RWPE2 (cell line): ENCODE measurements at regions not wholly inside any gene's neighbourhood (a gene's known extent, or its start where the extent isn't known, plus 50 kb on each side); places are given as distances from the start of the nearest gene placed in this dataset.

Experiments
- ATAC-seq: fragments of 200-7000 bp; cut with Tn5 transposase; 3 replicates; pipeline ENCODE4 v1.9.1; 2021; ENCODE audit warnings: low read depth
- DNase-seq: peaks from one replicate; pipeline ENCODE4 v3.0.0-alpha.2; 2020; ENCODE audit warnings: low spot score
- H3K27ac ChIP-seq: fragments of 450-650 bp; 2 replicates; pipeline ENCODE4 v1.5.1; 2017; ENCODE audit warnings: mild to moderate bottlenecking; ENCODE audit not compliant: poor library complexity, severe bottlenecking
- H3K27me3 ChIP-seq: fragments of 250-450 bp; sonication (Bioruptor Pico); 2 replicates; pipeline ENCODE4 v1.5.1; 2021; ENCODE audit warnings: mild to moderate bottlenecking, moderate library complexity; ENCODE audit not compliant: insufficient read depth, poor library complexity, severe bottlenecking
- H3K36me3 ChIP-seq: fragments of 250-450 bp; sonication (Bioruptor Pico); 2 replicates; pipeline ENCODE4 v1.5.1; 2020; ENCODE audit warnings: low read depth, mild to moderate bottlenecking, moderate library complexity
- H3K4me1 ChIP-seq: fragments of 250-450 bp; sonication (Bioruptor Pico); 2 replicates; pipeline ENCODE4 v1.5.1; 2021; ENCODE audit warnings: mild to moderate bottlenecking, moderate library complexity; ENCODE audit not compliant: insufficient read depth, poor library complexity, severe bottlenecking
- H3K4me3 ChIP-seq: fragments of 250-450 bp; sonication (Bioruptor Pico); 2 replicates; pipeline ENCODE4 v1.5.1; 2021; ENCODE audit warnings: mild to moderate bottlenecking, moderate library complexity; ENCODE audit not compliant: severe bottlenecking
- H3K9me3 ChIP-seq: fragments of 250-450 bp; sonication (Bioruptor Pico); 2 replicates; pipeline ENCODE4 v1.5.1; 2021; ENCODE audit warnings: mild to moderate bottlenecking, moderate library complexity; ENCODE audit not compliant: severe bottlenecking
- CTCF ChIP-seq: fragments of 450-650 bp; IDR thresholded peaks from one replicate; pipeline ENCODE4 v1.5.1; 2017; ENCODE audit warnings: mild to moderate bottlenecking, moderate library complexity; ENCODE audit not compliant: poor library complexity, severe bottlenecking

- no peak overlapping the region for H3K27ac ChIP-seq
- no peak for TF ChIP-seq CTCF
- no peak overlapping the region for H3K4me3 ChIP-seq
- no peaks in the 10 kb centered on the region for H3K4me1 ChIP-seq
- no peak for DNase-seq
- no peaks in the 10 kb centered on the region for H3K36me3 ChIP-seq
- H3K27me3 ChIP-seq = no peaks in the 10 kb centered on the region
- no peak for ATAC-seq
- H3K9me3 ChIP-seq = no peaks in the 10 kb centered on the region
These were observed 196.4 kb upstream of the MAGEB18 start for GRCh38 chrX:25941559-25942250.

GRCh38 chrX:25968920-25969319, 169.2 kb upstream of the MAGEB18 start:
- no peaks in the 10 kb centered on the region for H3K36me3 ChIP-seq
- H3K4me3 ChIP-seq = no peak overlapping the region
- ATAC-seq (no peak), DNase-seq (no peak)
- no peaks in the 10 kb centered on the region for H3K9me3 ChIP-seq
- no peaks in the 10 kb centered on the region for H3K27me3 ChIP-seq
- no peak overlapping the region for H3K27ac ChIP-seq
- peak; percentile 25 for TF ChIP-seq CTCF
- H3K4me1 ChIP-seq = no peaks in the 10 kb centered on the region

GRCh38 chrX:25976683-25977310, 161.3 kb upstream of the MAGEB18 start:
- no peaks in the 10 kb centered on the region for H3K36me3 ChIP-seq
- no peaks in the 10 kb centered on the region for H3K4me1 ChIP-seq
- ATAC-seq = no peak
- no peak for DNase-seq
- H3K27me3 ChIP-seq = no peaks in the 10 kb centered on the region
- no peak overlapping the region for H3K27ac ChIP-seq
- H3K4me3 ChIP-seq = no peak overlapping the region
- H3K9me3 ChIP-seq = no peaks in the 10 kb centered on the region
- TF ChIP-seq CTCF = no peak

- H3K27ac ChIP-seq = no peak overlapping the region
- no peaks in the 10 kb centered on the region for H3K4me1 ChIP-seq
- no peaks in the 10 kb centered on the region for H3K27me3 ChIP-seq
- DNase-seq (no peak), ATAC-seq (no peak)
- H3K9me3 ChIP-seq = no peaks in the 10 kb centered on the region
- H3K36me3 ChIP-seq = no peaks in the 10 kb centered on the region
- TF ChIP-seq CTCF = no peak
- no peak overlapping the region for H3K4me3 ChIP-seq
These were observed 139.5 kb upstream of the MAGEB18 start for GRCh38 chrX:25998687-25999086.

GRCh38 chrX:26007462-26007861, 130.7 kb upstream of the MAGEB18 start:
- no peak for TF ChIP-seq CTCF

More at GRCh38 chrX:26007462-26007861, 130.7 kb upstream of the MAGEB18 start:
- H3K27ac ChIP-seq = no peak overlapping the region
- H3K4me1 ChIP-seq = no peaks in the 10 kb centered on the region
- H3K9me3 ChIP-seq = no peaks in the 10 kb centered on the region
- ATAC-seq (no peak), DNase-seq (no peak)
- no peaks in the 10 kb centered on the region for H3K27me3 ChIP-seq
- no peaks in the 10 kb centered on the region for H3K36me3 ChIP-seq
- no peak overlapping the region for H3K4me3 ChIP-seq
